ENCODE measurements at regions not wholly inside any gene's neighbourhood (a gene's known extent, or its start where the extent isn't known, plus 50 kb on each side); places are given as distances from the start of the nearest gene placed in this dataset.

GRCh38 chr13:107104631-107105030 lies 536.7 kb upstream of the ARGLU1 start:
- TF ChIP-seq CTCF (IDR thresholded peaks at IDR 0.05) (no peak), POLR2A (IDR thresholded peaks at IDR 0.05) (no peak)
